ENCODE measurements at regions not wholly inside any gene's neighbourhood (a gene's known extent, or its start where the extent isn't known, plus 50 kb on each side); places are given as distances from the start of the nearest gene placed in this dataset.
"Not testable (repeated sequence)": the region's sequence is repeated elsewhere in the genome, so short reads cannot be mapped to it uniquely, and the experiment has no call there.

DNA sequence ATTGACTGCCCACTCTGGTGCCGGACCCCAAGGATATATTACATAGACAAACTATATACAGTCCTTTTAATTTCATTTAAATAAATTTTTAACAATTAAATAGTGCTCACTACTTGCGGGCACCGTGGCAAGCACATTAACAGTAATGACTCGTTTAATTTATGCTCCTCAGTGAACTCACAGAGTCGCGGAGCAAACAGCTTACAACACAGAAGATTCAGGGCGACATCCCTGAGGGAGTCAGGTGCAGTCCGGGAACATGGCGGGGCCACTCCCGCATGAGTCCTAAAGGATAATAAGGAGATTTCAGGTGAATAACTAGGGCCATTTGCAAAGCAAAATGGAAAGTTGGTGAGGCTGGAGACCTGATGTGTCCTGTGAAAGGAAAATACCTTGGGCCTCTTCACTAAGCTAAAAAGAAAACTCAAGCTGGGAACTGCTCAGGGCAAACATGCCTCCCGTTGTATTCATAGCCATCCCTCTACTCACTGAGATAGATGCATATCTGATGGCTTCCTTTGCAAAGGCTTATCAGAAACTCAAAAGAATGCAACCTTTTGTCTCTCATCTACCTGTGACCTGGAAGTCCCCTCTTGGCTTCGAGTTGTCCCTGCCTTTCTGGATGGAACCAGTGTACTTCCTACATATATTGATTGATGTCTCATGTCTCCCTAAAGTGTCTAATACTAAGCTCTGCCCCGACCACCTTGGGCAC, 125.6 kb downstream of the KLF6 start:
- H3K27ac ChIP-seq: no peak overlapping the region
- no peak for TF ChIP-seq CTCF (IDR thresholded peaks at IDR 0.05)
- TF ChIP-seq ZFX (IDR thresholded peaks at IDR 0.05; ENCODE audit: borderline replicate concordance): no peak

- H3K27ac ChIP-seq: no peak overlapping the region
- TF ChIP-seq ZFX (IDR thresholded peaks at IDR 0.05; ENCODE audit: borderline replicate concordance): no peak
- TF ChIP-seq CTCF (IDR thresholded peaks at IDR 0.05): no peak
These were observed 126.2 kb downstream of the KLF6 start for GRCh38 chr10:3658766-3659165.

- H3K27ac ChIP-seq: no peak overlapping the region
- TF ChIP-seq ZFX (IDR thresholded peaks at IDR 0.05; ENCODE audit: borderline replicate concordance) (no peak), CTCF (IDR thresholded peaks at IDR 0.05) (no peak)
These were observed 128.8 kb downstream of the KLF6 start for GRCh38 chr10:3656214-3656613.

DNA sequence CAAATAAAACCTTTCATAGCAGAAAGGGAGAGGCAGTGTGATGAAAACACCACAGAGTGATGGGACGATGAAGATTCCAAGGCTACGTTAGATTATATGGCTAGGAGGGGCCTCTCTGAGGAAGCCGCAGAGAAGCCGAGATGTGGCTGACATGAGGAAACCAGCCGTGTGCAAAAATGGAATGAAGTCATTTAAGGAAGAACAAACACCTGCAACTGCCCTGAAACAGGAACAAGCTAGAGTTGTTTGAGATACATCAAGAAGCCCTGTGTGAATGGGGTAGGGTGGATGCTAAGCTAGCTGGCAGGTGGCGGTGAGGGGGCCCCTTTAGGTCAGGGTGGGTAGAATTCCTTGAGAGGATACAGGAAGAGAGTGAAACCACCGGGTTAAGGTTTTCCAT, 129.5 kb downstream of the KLF6 start:
- no peak for TF ChIP-seq ZFX (IDR thresholded peaks at IDR 0.05; ENCODE audit: borderline replicate concordance)
- no peak for TF ChIP-seq CTCF (IDR thresholded peaks at IDR 0.05)
- H3K27ac ChIP-seq: no peak overlapping the region

DNA sequence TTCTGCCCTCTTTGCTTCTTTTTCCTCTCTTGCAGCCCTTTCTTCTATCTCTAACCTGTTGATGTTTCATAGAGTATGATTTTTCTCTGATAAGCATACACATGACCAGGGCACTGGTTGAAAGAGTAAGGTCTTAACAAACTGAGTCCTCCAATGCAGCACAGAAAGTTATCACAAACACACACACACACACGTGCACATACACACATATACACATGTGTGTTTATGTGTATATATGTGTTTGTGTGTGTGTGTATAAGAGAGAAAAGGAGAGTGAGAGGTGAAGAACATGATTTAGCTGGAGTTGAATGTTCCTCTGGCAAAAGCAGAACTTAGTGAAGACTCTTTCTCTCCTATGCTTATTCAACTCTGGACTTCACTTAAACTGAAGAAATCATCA, 130.0 kb downstream of the KLF6 start:
- TF ChIP-seq CTCF (IDR thresholded peaks at IDR 0.05) (no peak), ZFX (IDR thresholded peaks at IDR 0.05; ENCODE audit: borderline replicate concordance) (no peak)
- no peak overlapping the region for H3K27ac ChIP-seq

GRCh38 chr10:3654496-3654895, 130.5 kb downstream of the KLF6 start:
- no peak overlapping the region for H3K27ac ChIP-seq

DNA sequence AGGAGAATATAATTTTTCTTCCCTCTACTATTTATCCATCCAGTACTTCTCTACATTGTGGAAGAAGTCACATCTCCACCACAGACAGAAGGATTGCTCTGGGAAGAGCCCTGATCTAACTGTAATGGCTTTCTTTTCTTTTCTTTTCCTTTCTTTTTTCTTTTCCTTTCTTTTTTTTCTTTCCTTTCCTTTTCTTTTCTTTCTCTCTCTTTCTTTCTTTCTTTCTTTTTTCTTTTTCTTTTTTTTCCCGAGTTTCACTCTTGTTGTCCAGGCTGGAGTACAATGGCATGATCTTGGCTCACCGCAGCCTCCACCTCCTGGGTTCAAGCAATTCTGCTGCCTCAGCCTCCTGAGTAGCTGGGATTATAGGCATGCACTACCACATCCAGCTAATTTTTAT, 131.7 kb downstream of the KLF6 start:
- not testable (repeated sequence) for H3K27ac ChIP-seq

More at GRCh38 chr10:3654496-3654895, 130.5 kb downstream of the KLF6 start:
- TF ChIP-seq ZFX (IDR thresholded peaks at IDR 0.05; ENCODE audit: borderline replicate concordance) (no peak), CTCF (IDR thresholded peaks at IDR 0.05) (no peak)

DNA sequence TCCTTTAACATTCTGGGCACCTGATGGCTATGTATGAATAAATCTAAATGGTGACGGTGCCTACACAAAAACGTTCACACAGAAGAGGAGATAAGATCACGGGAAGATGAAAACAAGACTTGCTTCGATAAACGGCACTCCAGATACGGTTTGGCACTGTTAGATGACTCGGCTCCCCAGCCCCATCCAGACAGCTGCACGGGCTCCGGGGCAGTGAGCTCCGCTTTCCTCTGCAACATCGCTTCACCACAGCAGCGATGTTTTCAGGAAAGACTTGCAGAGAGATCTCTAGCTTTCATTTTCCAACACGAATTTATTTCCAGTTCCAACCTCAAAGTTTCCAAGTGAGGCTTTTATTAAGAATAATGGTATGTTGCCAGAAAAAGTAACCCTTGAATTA, 132.1 kb downstream of the KLF6 start:
- H3K27ac ChIP-seq: no peak overlapping the region
- TF ChIP-seq CTCF (IDR thresholded peaks at IDR 0.05): no peak
- no peak for TF ChIP-seq ZFX (IDR thresholded peaks at IDR 0.05; ENCODE audit: borderline replicate concordance)

All from 22Rv1 (cell line).